DMS153 treated with DMSO at 0.1 percent for 48 hours (cell line): ENCODE measurements at regions not wholly inside any gene's neighbourhood (a gene's known extent, or its start where the extent isn't known, plus 50 kb on each side); places are given as distances from the start of the nearest gene placed in this dataset.

Source experiments
- DNase-seq: peaks from one replicate; lab custom pipeline; 2025; ENCODE audit not compliant: unreplicated experiment; lab: John Stamatoyannopoulos, UW

- no peak for DNase-seq
These were observed 608.7 kb upstream of the FAM174A start for GRCh38 chr5:99926463-99926862.

GRCh38 chr5:99922386-99922785 is 612.8 kb upstream of the FAM174A start:
- DNase-seq: no peak

GRCh38 chr5:99911971-99912370 is 623.2 kb upstream of the FAM174A start:
- no peak for DNase-seq

GRCh38 chr5:99906776-99907175 is 628.4 kb upstream of the FAM174A start:
- no peak for DNase-seq

GRCh38 chr5:99901972-99902371 is 633.2 kb upstream of the FAM174A start:
- no peak for DNase-seq

- DNase-seq: no peak
These were observed 634.8 kb upstream of the FAM174A start for GRCh38 chr5:99900302-99900852.

- no peak for DNase-seq
These were observed 655.2 kb upstream of the FAM174A start for GRCh38 chr5:99879791-99880511.

- DNase-seq: no peak
These were observed 656.3 kb upstream of the FAM174A start for GRCh38 chr5:99878830-99879229.

- no peak for DNase-seq
These were observed 668.4 kb upstream of the FAM174A start for GRCh38 chr5:99866740-99867139.

- DNase-seq: no peak
These were observed 670.0 kb upstream of the FAM174A start for GRCh38 chr5:99865159-99865558.

- no peak for DNase-seq
These were observed 699.4 kb upstream of the FAM174A start for GRCh38 chr5:99835791-99836190.

- DNase-seq: no peak
These were observed 708.0 kb upstream of the FAM174A start for GRCh38 chr5:99827136-99827535.

GRCh38 chr5:99817796-99818195 is 717.4 kb upstream of the FAM174A start:
- DNase-seq: no peak

GRCh38 chr5:99814321-99815063 is 720.7 kb upstream of the FAM174A start:
- no peak for DNase-seq

- DNase-seq: no peak
These were observed 726.4 kb upstream of the FAM174A start for GRCh38 chr5:99808657-99809230.

GRCh38 chr5:99807346-99807745 is 727.8 kb upstream of the FAM174A start:
- DNase-seq: no peak

GRCh38 chr5:99795031-99795430 is 740.1 kb upstream of the FAM174A start:
- no peak for DNase-seq

- no peak for DNase-seq
These were observed 746.7 kb upstream of the FAM174A start for GRCh38 chr5:99788482-99788881.

GRCh38 chr5:99775189-99775588 is 760.0 kb upstream of the FAM174A start:
- no peak for DNase-seq

- no peak for DNase-seq
These were observed 761.9 kb upstream of the FAM174A start for GRCh38 chr5:99773290-99773689.

GRCh38 chr5:99771296-99771695 is 763.9 kb upstream of the FAM174A start:
- no peak for DNase-seq

- no peak for DNase-seq
These were observed 770.2 kb upstream of the FAM174A start for GRCh38 chr5:99765011-99765410.
